ENCODE measurements at regions not wholly inside any gene's neighbourhood (a gene's known extent, or its start where the extent isn't known, plus 50 kb on each side); places are given as distances from the start of the nearest gene placed in this dataset.

DNA sequence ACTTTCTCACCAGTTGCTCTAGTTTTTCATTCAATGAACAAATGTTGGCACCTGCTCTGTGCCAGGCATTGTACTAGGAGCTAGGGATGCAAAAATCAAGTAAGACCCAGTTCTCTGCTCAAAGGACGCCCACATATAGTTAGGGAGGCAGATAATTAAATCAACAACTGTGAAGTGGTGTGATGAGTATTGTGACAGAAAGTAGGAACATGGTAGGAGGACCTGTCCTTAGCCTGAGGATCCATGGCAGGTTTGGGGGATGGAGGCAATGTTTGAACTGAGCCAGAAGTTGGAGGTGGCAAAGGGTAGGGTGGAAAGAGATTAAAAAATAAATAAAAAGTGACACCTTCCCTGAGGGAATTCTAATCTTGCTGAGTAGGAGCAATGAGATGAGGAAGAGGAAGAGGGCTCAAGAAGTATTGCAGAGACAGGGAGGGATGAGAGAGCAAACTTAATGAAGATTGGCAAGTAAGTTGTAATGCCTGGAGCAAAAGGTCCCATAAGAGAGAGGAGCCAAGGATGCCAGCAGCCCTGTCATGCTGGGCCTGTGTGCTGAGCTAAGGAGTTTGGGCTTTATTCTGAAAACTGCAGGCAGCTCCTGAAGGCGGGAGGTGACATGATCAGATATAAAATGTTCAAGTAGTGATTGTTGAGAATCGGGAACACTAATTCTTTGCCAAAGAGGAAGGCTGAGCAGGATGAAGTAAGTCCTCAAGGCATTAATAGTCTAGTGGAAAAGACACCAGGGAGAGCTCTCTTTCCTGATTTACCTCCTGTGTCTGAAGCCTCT is 184.3 kb upstream of the PPP2R3A start:
- in situ Hi-C loops (cut with MboI; ENCODE audit: low sequenced_read_pairs) = no loop called here
- ChIA-PET POLR2A (ENCODE audit: unreplicated experiment) (no interaction called here), CTCF (no interaction called here)
- Histone ChIP-seq H3K4me1 (ENCODE audit: control insufficient read depth, insufficient read depth, low read length) (no peaks in the 10 kb centered on the region), H4K91ac (ENCODE audit: insufficient read depth, low read depth, low read length) (no peak overlapping the region), H3K4ac (ENCODE audit: low read depth, low read length) (no peak overlapping the region), H3K23ac (ENCODE audit: low read depth, low read length) (no peak overlapping the region), H3K14ac (replicated peaks; ENCODE audit: low read depth, low read length) (no peak overlapping the region), H2BK5ac (ENCODE audit: low read depth, low read length, poor library complexity, severe bottlenecking) (no peak overlapping the region), H2BK120ac (ENCODE audit: low read depth, low read length) (no peak overlapping the region), H2BK20ac (ENCODE audit: low read depth, low read length) (no peak overlapping the region), H4K8ac (ENCODE audit: low read depth in 2 of 2, low read length in 2 of 2) (no peak overlapping the region), H3K79me1 (ENCODE audit: low read depth in 1 of 2, low read length in 2 of 2) (no peaks in the 10 kb centered on the region), H3K27ac (ENCODE audit: insufficient read depth, low read length) (no peak overlapping the region), H4K5ac (ENCODE audit: low read depth, low read length) (no peak overlapping the region), H3K36me3 (ENCODE audit: control insufficient read depth, insufficient read depth, low read length) (no peaks in the 10 kb centered on the region), H3K9me3 (ENCODE audit: control insufficient read depth, insufficient read depth, low read length) (no peaks in the 10 kb centered on the region), H2AK5ac (ENCODE audit: low read depth, low read length) (no peak overlapping the region), H3K9me1 (ENCODE audit: insufficient read depth, low read length) (no peaks in the 10 kb centered on the region), H3K4me2 (ENCODE audit: low read depth, low read length) (no peak overlapping the region), H2BK15ac (ENCODE audit: low read depth, low read length) (no peak overlapping the region), H2AK9ac (replicated peaks; ENCODE audit: low read depth, low read length, poor library complexity) (no peak overlapping the region), H2AFZ (replicated peaks; ENCODE audit: low read length, poor library complexity) (no peak overlapping the region), H3K56ac (ENCODE audit: extremely low read depth, insufficient read depth, low read length) (no peak overlapping the region), H3K18ac (ENCODE audit: low read depth, low read length) (no peak overlapping the region), H3K9ac (ENCODE audit: low read depth, low read length) (no peak overlapping the region), H4K20me1 (ENCODE audit: insufficient read depth, low read length) (no peaks in the 10 kb centered on the region), H3K27me3 (ENCODE audit: control insufficient read depth, insufficient read depth, low read length) (no peaks in the 10 kb centered on the region), H3K4me3 (ENCODE audit: insufficient read depth, low read depth, low read length) (no peak overlapping the region)
- TF ChIP-seq, protein P1, sequence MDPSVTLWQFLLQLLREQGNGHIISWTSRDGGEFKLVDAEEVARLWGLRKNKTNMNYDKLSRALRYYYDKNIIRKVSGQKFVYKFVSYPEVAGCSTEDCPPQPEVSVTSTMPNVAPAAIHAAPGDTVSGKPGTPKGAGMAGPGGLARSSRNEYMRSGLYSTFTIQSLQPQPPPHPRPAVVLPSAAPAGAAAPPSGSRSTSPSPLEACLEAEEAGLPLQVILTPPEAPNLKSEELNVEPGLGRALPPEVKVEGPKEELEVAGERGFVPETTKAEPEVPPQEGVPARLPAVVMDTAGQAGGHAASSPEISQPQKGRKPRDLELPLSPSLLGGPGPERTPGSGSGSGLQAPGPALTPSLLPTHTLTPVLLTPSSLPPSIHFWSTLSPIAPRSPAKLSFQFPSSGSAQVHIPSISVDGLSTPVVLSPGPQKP (IDR thresholded peaks at IDR 0.05; ENCODE audit: borderline replicate concordance, low read depth, low read length) = no peak
- TF ChIP-seq SMC3 (IDR thresholded peaks at IDR 0.05; ENCODE audit: low read depth, low read length) = no peak
- no peak for TF ChIP-seq RFX5 (IDR thresholded peaks at IDR 0.05; ENCODE audit: low read depth, low read length)
- TF ChIP-seq NFE2L2 (IDR thresholded peaks at IDR 0.05; ENCODE audit: low read depth, low read length) = no peak
- no peak for TF ChIP-seq CEBPB (IDR thresholded peaks at IDR 0.05; ENCODE audit: low read depth, low read length)
- no peak for TF ChIP-seq POLR2A (IDR thresholded peaks at IDR 0.05; ENCODE audit: low read depth, low read length)
- TF ChIP-seq MXI1 (IDR thresholded peaks at IDR 0.05; ENCODE audit: borderline replicate concordance, low read depth, low read length) = no peak
- TF ChIP-seq, protein P2, sequence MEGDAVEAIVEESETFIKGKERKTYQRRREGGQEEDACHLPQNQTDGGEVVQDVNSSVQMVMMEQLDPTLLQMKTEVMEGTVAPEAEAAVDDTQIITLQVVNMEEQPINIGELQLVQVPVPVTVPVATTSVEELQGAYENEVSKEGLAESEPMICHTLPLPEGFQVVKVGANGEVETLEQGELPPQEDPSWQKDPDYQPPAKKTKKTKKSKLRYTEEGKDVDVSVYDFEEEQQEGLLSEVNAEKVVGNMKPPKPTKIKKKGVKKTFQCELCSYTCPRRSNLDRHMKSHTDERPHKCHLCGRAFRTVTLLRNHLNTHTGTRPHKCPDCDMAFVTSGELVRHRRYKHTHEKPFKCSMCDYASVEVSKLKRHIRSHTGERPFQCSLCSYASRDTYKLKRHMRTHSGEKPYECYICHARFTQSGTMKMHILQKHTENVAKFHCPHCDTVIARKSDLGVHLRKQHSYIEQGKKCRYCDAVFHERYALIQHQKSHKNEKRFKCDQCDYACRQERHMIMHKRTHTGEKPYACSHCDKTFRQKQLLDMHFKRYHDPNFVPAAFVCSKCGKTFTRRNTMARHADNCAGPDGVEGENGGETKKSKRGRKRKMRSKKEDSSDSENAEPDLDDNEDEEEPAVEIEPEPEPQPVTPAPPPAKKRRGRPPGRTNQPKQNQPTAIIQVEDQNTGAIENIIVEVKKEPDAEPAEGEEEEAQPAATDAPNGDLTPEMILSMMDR (conservative IDR thresholded peaks at IDR 0.05; ENCODE audit: low read depth, low read length) = no peak
- TF ChIP-seq, protein P3, sequence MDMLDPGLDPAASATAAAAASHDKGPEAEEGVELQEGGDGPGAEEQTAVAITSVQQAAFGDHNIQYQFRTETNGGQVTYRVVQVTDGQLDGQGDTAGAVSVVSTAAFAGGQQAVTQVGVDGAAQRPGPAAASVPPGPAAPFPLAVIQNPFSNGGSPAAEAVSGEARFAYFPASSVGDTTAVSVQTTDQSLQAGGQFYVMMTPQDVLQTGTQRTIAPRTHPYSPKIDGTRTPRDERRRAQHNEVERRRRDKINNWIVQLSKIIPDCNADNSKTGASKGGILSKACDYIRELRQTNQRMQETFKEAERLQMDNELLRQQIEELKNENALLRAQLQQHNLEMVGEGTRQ (IDR thresholded peaks at IDR 0.05; ENCODE audit: low read depth, low read length) = no peak
- no peak for TF ChIP-seq MAFK (IDR thresholded peaks at IDR 0.05; ENCODE audit: low read depth, low read length)
- no peak for TF ChIP-seq RCOR1 (IDR thresholded peaks at IDR 0.05; ENCODE audit: insufficient replicate concordance, low read length)
- TF ChIP-seq BHLHE40 (IDR thresholded peaks at IDR 0.05; ENCODE audit: low read depth, low read length) = no peak
- no peak for TF ChIP-seq MAZ (IDR thresholded peaks at IDR 0.05; ENCODE audit: borderline replicate concordance, low read depth, low read length)
- no peak for TF ChIP-seq FOS (IDR thresholded peaks at IDR 0.05; ENCODE audit: low read depth, low read length)
- TF ChIP-seq RAD21 (IDR thresholded peaks at IDR 0.05; ENCODE audit: low read length) = no peak
- no peak for TF ChIP-seq CHD1 (IDR thresholded peaks at IDR 0.05; ENCODE audit: low read depth, low read length)
- DNase-seq = no peak
- ATAC-seq (ENCODE audit: low read depth) = no peak
- 0% methylated on average over 1 of the region's 3 CpGs; no CpG with 5 or more reads in 1 of the 2 experiments for WGBS, 2 experiments (ENCODE audit: extremely low coverage in 2 of 2, insufficient read length in 1 of 2)
- BruUV-seq (replicated peaks) = no TSS peak
- dilution Hi-C loops (cut with HindIII; ENCODE audit: low sequenced_read_pairs, unreplicated experiment) = no loop called here
- intact Hi-C loops (cut with micrococcal nuclease) = no loop called here
